ENCODE measurements at regions not wholly inside any gene's neighbourhood (a gene's known extent, or its start where the extent isn't known, plus 50 kb on each side); places are given as distances from the start of the nearest gene placed in this dataset.

DNA sequence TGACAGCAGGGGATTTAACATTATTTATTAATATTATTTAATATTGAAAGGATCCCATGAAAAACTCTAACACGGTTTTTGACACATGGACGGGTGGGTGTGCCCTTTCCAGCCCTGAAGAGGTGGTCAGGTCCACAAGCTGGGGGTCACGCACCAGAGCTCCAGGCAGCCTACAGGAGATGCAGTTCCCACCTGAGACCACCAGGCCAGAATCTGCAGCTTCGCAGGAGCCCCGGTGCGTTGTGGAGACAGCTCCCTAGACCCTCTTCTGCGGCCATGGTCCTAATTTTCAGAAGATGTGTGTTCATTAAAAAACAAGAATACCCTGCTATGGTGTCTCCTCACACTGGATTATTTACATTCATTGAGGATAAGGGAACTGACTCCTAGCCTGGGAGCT is 331.1 kb downstream of the C16orf95 start:
- DNase-seq: no peak

DNA sequence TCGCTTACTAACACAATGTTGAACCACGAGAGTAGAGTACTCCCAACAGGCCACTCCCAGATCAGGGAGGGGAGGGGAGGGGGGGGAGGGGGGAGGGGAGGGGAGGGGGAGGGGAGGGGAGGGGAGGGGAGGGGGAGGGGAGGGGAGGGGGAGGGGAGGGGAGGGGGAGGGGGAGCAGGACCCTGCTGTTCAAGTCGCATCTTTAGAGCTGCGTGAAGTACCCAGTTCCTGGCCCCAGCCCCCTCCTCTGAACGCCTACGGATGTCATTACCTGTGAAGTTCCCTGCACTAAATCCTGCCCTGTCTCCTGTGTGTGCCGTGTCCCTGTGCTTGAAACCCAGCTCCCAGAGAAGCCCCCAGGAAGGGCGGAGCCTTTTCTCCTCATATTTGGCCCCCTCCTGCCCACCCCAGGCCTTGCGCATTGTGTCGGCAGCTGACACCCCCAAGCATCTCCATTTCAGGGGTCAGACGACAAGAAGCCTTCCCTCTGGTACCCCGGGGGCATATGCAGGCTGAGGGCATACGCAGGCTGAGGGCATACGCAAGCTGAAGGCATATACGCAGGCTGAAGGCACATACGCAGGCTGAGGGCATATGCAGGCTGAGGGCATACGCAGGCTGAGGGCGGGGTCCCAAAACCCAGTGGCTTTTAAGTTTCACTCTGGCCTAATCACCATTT is 330.2 kb downstream of the C16orf95 start:
- no peak for DNase-seq

DNA sequence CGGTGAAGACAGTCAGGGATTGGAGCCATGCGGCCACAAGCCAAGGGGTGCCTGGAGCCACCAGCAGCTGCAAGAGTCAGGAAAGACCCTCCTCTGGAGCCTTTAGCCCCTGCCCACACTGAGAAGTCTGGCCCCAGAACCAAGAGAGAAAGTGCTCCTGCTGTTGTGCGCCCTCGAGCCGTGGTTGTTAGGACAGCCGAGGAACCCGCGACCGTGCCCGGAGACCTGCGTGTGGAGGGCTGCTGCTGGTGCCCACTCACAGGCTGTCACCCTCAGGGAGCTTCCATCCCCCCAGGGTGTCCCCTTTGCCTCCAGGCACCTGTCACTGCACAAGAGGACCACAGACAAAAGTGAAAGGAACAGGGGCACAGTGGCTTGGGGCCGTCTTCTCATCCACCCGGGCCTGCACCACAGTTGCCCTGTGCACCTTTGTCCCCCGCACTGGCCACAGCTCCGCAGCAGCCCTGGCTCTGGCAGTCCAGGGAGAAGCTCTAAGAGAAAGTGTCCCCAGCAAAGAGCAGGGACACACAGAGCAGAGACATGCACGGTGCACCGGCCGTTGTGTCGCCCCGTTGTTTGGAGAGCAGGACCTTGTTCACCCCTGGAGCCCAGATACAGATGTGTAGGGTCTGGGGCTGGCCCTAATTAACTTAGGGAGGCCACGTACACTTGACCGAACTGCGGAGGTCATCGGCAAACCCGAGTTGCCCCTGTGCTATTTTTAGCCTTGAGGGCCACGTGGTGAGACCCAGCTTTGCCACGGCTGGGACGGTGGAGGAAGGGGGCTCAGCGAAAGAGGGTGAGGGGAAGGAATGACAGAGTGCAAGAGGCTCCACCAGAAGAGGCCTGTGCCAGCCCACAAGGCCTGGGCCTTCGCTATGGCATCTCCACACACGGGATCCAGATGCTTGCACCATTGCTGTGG is 329.2 kb downstream of the C16orf95 start:
- DNase-seq: no peak

DNA sequence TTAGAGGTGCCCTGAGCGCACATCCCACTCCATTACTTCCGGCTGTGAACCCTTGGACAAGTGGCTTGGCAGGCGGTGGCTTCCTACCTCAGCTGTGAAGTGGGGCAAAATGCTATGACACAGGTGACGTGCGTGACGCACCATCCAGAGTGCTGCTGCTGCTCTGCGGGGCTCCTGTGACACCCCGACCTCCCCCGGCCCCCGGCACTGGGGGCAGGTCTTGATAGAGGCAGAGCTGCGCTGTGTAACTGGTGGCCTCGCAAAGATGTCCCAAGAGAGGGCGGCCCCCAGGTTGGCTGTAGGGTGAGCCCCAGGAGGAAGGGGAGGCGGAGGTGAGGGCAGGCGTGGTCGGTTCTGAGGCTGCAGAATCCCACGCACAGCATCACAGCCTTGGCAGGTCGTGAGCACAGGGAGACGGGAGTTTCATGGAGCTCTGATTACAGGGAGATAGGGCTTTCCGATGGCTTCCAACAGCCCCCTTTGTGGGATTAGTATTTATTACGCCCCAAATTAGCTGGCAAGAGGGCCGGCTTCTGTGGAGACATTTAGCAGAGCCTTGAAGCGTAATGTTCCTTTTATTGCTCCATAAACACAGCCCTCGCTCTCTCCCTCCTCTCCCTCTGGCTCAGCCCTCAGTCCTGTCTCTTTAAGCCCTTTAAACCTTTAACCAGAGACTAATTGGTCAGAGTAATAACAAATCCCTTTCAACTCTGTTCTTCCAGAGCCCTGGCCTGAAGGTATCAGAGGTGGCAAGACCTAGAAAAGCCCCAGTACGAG is 328.1 kb downstream of the C16orf95 start:
- no peak for DNase-seq

DNA sequence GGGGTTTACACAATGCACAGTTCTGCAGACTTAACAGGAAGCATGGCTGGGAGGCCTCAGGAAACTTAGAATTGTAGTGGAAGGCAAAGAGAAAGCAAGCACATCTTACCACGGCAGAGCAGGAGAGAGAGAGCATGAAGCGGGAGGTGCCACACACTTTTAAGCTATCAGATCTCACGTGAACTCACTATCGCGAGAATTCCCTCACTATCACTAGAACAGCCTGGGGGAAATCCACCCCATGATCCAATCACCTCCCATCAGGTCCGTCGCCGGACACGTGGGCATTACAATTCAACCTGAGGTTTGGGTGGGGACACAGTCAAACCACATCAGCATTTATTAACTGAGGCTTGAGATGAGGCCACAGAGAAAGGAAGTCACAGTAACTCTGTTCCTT is 326.7 kb downstream of the C16orf95 start:
- DNase-seq: no peak

DNA sequence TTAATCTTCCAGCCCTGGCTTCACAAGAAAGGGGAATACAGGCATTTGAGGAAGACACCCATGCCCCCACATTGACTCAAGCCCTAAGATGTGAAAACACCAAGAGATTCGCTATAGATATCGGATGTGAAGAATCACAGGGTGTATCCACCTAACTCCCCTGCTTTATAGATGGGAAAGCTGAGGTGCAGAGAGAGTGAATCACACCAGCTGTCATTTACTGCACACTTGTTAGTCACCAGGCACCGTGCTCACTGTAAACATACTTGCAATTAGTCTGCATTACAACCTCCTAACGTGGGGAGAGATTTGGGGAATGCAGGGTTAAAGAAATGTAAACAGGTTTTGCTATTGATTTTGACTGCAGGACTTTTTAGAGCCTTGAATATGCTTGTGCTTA is 325.5 kb downstream of the C16orf95 start:
- no peak for DNase-seq

DNA sequence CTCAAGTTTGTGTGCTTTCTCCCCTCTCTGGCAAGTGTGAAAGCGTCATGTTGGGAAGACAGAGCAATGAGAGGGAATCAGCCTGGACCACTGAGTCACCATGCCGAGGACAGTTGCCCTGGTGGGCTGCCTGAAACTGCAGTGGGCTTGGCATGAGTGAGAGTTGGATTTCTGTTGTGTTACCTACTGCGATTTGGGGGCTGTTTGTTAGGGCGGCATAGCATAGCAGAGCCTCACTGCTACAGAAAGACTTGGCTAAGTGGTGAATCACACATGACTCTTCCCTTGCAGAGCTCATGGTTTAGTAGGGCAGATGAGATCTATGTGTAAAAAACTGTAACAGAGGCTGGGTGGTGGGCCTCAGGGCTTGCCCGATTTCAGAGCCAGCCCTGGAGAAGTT is 324.6 kb downstream of the C16orf95 start:
- no peak for DNase-seq

DNA sequence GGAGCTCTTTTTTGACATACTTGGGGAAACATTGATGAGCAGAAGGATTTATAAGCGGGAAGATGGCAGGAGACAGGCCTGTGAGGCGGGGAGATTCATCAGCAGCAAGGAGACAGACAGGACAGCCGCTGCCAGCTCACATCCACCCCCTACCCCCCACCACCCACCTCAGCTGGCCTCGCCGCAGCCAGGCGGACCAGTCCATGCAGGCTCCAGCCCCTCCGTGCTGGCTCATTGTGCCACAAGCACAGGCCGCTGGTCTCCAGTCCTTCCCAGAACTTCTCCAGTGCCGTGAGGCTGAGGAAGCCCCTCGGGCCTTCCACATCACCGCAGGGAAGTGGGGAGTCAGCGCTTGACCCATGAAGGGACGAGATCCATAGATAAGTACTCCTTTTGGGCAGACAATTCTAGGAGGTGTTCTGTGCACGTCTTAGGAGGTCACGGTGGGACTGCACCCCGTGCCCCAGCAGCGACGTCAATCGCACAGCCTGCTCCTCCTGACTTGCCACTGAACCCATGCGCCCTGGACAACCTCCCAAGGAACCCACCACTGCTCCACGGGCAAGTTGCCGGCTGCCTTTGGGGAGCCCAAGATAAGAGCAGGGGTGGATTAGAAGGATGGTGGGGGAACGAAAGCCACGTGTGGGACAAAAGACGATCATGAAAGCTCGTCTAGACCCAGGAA is 323.6 kb downstream of the C16orf95 start:
- no peak for DNase-seq

DNA sequence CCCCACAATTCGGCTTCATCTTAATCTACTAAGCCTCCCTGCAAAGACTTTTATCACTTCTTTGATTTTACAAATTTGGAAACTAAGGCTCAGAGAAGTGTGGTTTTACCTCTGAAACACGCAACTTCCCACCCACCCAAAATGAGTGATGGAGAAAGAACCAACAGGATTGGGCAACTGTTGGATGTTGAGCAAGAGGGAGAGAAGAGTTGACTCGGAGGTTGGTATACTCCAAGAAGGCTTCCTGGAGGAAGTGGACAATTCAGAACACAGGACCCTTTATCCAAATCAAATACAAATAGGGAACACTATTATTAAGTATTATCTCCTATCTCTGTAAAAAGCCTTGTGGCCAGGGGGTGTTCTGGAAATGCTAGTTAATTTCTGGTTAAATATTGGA is 323.0 kb downstream of the C16orf95 start:
- DNase-seq: no peak

DNA sequence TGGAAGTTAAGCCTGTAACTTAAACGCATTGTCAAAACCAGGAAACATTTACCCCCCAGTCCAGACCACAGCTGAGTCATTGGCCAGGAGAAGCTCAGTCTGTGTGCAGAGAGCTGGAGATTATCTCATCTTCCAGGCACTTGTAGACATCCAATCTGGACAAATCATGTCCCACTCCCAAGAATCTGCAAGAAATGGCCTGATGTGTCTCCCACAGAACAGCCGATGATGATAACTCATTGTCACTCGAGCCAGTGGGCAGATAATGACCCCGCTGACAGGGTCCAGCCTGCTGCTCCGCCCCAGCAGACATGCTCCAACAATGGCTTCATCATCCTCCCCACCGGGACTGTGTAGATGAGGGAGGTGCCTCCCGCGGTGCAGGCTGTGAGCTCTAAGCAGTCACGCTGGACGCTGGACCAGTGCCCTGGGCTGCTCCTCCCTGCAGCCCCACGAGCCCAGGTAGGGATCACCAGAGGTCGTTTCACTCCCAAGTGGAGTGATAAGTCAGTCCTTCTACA is 322.5 kb downstream of the C16orf95 start:
- DNase-seq: no peak

DNA sequence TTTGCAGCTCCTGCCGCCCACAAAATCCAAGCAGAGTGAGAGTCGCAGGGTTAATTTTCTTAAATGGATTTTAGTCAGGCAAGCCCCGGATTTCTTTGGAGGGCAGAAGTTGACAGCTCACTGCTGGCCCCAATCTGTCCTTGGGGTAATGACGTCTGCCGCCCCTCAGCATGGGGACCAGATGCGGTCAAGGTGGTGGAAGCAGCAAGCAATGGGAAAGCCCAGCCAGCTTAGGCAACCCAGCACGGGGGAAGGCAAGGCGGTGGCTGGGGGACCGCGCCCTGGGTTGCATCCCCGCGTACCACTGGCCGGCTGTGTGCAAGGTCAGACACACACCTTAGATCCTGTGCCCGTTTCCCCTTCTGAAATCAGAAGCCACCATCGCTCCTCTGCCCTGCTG is 321.7 kb downstream of the C16orf95 start:
- DNase-seq: no peak

DNA sequence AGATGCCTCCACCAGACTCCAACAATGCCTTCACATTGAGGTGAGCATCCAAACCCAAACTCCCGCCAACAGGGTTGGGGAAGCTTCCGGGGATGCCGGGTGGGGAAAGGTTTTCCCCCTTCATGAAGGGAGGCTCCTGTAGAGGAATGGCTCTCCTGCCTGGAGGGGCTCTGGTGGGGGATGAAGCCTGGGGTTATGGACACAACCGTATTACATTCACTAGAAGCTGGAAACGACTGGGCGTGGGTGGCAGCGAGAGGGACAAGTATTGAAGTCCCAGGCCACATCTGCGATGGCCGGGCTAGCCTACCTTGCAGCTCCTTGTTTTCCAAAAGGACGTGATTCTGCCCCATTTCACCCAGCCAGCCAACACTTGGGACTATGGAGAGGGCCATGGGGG is 321.1 kb downstream of the C16orf95 start:
- DNase-seq: no peak

DNA sequence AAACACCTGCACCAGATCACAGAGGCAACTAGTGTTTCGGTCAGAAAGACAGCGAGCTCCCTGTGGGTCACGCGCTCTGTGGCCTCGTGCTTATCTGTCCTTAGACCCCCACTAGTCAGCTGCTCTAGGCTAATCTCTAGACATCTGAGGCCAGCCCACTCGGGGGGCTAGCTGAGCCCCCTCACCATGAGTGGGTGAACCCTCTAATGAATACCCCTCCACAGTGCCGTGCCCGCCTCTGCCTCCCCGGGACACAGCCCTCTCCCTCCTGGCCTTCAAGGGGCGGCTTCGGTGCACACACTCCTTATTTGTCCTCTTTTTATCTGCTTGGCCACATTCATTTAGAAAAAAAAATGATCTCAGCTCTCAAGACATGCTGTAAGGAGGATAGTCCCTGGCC is 320.1 kb downstream of the C16orf95 start:
- DNase-seq: no peak

DNA sequence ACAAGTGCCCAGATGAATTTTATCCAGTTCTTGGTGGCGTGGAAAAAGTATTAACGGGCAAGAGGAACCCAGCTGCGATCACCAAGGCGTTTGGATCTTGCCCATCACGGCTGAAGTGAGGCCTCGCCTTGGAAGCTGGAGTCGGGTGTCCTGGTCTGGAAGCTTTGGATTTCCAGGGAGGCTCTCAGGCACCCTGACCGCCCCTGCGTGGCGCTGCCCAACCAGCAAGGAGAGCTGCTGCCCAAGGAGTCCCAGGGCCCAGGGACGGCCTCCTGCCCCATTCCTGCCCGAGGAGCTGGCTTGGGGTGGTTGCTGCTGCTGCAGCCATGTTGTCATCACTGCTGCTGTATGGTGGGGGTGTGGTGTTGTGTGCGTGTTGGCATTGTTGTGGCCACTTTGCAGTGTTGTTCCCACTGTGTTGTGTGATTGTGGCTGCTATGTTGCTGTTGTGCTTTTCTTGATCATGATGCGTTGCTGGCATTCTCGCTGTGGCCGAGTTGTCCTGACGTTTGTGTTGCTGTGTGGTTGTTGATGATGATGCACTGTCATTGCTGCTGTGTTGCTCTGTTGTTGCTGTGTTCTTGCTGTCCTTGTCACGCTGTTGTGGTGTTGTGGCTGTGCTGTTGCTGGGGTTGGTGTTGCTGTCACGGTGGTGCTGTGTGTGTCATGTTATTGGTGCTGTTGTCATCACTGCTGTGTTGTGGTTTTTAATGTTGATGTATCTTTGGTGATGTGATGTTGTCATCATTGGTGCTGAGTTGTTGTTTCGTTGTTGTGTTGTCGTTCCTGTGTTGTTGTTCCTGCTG is 318.8 kb downstream of the C16orf95 start:
- no peak for DNase-seq

DNA sequence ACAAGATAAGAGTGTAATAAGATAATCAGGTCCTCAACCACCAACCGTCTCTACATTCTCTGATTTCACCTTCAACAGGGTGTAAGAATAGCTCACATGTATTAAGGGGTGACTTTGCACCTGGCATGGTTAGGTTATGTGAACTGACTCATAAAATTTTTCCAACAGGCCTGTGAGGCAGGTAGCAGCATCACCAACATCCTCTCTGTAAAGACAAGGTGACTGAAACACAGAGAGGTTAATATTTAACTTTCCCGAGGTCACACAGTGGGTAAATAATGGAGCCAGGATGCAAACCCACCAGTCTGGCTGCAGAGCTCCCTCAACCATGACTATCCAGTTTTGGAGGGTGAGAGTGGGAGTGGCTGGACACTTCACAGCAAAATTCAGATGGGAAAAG is 317.2 kb downstream of the C16orf95 start:
- DNase-seq: no peak

DNA sequence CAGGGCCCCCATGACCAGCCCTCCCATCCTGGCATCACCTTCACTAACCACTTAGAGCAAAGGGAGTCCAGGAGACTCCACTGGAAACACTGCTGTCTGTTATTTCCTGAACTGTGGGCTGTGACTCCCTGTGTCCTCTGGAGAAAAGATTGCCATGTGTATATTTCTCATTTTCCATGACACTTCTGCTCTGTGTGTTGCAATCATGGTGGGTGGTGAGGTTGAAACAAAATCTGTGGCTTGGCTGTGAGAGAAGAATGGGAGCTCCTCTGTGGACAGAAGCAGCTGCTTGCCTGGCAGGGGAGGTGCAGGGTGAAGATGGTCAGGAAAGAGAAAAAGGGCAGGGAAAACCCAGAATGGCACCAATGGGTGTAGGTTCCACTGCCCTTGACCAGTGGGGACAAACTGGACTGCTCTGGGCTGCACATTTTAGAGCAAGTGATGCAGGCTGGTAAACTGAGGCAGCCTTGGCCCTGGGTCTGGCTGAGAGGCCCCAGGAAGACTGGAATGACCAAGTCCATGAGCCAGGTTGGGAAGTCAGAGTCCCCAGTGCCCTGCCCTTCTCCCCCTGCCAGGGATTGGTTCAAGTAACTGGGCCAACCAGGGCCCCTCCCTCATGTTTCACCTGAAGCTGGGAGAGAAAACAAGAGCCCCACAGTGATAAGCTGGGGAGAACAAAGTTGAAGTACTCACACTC is 314.3 kb downstream of the C16orf95 start:
- no peak for DNase-seq

DNA sequence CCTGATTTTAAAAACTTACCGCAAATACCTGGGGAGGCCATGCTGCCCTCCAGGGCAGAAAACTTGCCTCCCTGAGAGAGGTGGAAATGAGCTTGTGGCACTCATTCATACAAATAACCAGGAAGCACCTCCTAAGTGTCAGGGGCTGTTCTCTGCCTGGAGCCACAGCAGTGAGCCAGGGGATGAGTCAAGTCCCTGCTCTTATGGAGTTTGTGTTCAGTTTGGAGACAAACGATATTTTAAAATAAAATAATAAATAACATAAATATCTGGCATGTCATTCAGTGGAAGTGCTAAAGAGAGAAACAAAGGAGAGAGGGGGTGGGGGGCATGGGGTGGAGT is 313.8 kb downstream of the C16orf95 start:
- DNase-seq: no peak

DNA sequence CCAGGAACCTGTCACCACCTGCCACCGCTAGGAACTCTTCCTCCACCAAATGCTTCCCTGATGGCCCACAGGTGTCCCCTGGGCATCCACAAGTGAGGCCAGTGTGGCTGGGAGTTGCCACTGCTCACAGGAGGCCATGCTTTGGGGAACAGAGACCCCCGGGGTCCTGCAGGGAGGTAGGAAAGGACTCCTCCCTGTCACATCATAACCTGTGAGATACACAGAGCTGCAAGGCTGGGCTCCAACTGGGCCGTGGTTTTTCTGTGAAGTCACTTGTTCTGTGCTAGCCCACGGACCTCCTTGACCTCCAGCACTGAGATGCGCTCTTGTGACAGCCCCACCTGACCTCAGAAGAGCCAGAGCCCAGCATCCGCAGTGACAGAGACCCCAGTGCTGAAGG is 311.2 kb downstream of the C16orf95 start:
- no peak for DNase-seq

DNA sequence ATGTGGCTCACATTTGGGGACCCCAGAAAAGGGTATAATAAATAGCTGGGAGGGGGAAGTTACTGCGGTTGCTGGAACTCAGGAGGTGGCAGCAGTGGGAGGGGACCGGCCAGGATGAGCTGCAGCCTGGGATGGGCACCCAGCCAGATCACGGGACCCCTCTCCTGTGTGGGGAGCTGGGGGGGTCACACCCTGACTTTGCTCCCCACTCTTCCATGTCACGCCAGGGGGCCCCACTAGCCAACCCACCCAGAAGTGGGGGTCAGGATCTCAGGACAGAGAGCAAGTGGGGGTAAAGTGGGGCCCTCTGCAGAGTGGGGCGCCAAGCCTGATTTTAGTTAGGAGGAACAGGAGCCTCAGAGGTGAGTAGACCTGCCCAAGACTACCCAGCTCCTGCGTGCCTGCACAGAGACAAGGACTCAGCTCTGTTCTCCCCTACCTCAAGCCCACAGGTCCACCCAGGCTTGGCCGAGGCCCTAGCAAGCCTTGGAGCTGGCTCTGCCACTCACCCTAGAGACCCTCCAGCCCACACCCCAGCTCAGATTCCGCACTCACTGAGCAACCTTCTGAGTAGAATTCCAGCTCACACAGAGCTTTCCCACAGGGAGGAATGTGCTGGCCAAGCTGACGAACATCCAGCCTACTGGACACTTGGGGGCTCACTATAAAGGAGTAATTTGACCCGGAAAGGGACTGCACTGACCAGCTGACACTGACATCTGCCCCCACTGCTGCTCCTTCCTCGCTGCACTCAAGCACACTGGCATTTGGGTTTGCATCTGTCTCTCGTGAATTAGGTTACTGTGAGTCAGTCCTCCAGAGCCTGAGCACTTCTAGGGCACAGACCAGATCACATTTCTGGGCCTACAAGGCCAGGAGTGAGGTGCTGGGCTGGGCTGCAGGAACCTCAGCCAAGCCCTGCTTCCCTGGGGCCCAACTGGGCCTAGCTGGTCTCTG is 310.1 kb downstream of the C16orf95 start:
- no peak for DNase-seq

DNA sequence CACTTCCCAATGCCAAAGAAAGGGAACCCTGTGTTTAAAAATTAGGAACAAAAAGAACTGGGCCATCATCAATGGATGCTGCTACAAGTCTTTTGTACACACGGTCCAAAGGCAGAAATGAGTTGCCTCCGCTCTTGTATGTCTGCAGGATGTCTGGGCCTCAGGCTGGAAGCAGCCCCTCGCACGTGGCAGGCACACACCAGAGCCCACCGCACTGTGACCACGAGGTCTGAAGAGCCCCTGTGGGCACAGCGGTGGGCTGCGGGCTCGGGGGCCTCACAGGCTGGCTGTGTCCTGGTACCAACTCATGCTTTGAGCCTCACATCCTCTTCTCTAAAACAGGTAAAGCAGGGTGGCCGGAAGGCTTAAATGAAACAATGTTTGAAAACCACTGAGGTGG is 309.3 kb downstream of the C16orf95 start:
- no peak for DNase-seq
